ENCODE measurements at regions not wholly inside any gene's neighbourhood (a gene's known extent, or its start where the extent isn't known, plus 50 kb on each side); places are given as distances from the start of the nearest gene placed in this dataset.

- no peak overlapping the region for H3K4me3 ChIP-seq (ENCODE audit: low read depth, low read length)
- no peak for TF ChIP-seq POLR2A (IDR thresholded peaks at IDR 0.05; ENCODE audit: extremely low read depth, insufficient read length)
- TF ChIP-seq CTCF (IDR thresholded peaks at IDR 0.05; ENCODE audit: low read depth, low read length) = no peak
- no peak for TF ChIP-seq MAX (IDR thresholded peaks at IDR 0.05; ENCODE audit: low read depth, low read length)
- TF ChIP-seq MYC (IDR thresholded peaks at IDR 0.05; ENCODE audit: low read depth, low read length) = no peak
- DNase-seq (ENCODE audit: low read depth) = no peak
Measured at GRCh38 chr18:78892721-78893120, 86.9 kb upstream of the SALL3 start.

- H3K4me3 ChIP-seq (ENCODE audit: low read depth, low read length) = no peak overlapping the region
Measured at GRCh38 chr18:78893281-78894032, 86.2 kb upstream of the SALL3 start.

DNA sequence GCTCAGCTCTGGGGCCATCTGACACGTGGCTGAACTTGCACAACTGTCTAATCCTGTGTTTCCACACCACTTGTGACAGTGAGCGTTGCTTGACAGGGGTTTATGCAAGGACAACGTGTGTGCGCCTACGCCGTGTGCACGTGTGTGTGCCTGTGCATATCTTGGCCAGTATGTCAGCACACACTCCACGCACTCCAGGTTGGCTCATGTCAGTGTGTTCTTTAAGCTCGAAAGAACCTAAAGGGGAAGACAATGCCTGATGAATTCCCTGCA is 85.6 kb upstream of the SALL3 start:
- DNase-seq (ENCODE audit: low read depth) = no peak

More at GRCh38 chr18:78893281-78894032, 86.2 kb upstream of the SALL3 start:
- DNase-seq (ENCODE audit: low read depth) = no peak
- TF ChIP-seq MAX (IDR thresholded peaks at IDR 0.05; ENCODE audit: low read depth, low read length) = no peak
- TF ChIP-seq POLR2A (IDR thresholded peaks at IDR 0.05; ENCODE audit: extremely low read depth, insufficient read length) = no peak
- no peak for TF ChIP-seq CTCF (IDR thresholded peaks at IDR 0.05; ENCODE audit: low read depth, low read length)
- no peak for TF ChIP-seq MYC (IDR thresholded peaks at IDR 0.05; ENCODE audit: low read depth, low read length)

DNA sequence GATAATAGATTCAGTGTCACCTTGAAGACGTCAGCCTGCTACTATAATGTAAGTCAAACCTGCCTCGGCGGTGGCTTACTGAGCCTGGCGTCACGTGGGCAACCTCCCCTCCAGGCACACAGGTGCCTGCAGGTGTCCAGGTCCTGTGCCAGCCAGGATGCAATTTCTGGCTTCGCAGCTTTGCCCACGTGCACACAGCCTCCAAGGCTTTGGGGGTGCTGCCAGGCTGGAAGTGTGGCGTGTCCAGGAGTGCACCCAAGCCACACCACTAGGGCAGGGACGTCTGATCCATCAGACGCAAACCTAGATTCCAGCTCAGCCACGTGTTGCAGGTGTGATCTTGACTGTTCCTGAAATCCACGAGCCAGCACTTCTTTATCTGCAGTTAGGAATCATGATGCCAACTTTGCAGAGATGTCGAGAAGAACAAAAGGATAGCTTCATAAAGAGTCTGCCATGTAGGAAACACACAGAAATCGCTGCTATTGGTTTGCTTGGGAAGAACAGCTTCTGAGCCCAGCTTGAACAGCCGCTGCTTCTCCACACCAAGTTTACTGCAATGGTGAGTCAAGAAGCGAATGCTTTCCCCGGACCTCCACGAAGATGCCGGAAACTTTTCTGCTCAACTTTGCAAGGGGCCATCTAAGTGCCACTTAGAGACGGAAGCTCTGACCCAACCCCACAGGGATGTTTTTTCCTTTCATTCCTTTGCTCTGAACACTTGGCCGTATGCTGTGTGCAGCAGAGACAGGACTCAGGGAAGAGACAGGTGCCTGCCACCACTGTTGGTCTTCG is 84.2 kb upstream of the SALL3 start:
- DNase-seq (ENCODE audit: low read depth) = no peak
- H3K4me3 ChIP-seq (ENCODE audit: low read depth, low read length) = no peak overlapping the region
- TF ChIP-seq CTCF (IDR thresholded peaks at IDR 0.05; ENCODE audit: low read depth, low read length) (no peak), MAX (IDR thresholded peaks at IDR 0.05; ENCODE audit: low read depth, low read length) (no peak), MYC (IDR thresholded peaks at IDR 0.05; ENCODE audit: low read depth, low read length) (no peak), POLR2A (IDR thresholded peaks at IDR 0.05; ENCODE audit: extremely low read depth, insufficient read length) (no peak)

More for the DNA sequence above, 85.6 kb upstream of the SALL3 start:
- TF ChIP-seq MAX (IDR thresholded peaks at IDR 0.05; ENCODE audit: low read depth, low read length) (no peak), CTCF (IDR thresholded peaks at IDR 0.05; ENCODE audit: low read depth, low read length) (no peak), POLR2A (IDR thresholded peaks at IDR 0.05; ENCODE audit: extremely low read depth, insufficient read length) (no peak), MYC (IDR thresholded peaks at IDR 0.05; ENCODE audit: low read depth, low read length) (no peak)
- H3K4me3 ChIP-seq (ENCODE audit: low read depth, low read length) = no peak overlapping the region

DNA sequence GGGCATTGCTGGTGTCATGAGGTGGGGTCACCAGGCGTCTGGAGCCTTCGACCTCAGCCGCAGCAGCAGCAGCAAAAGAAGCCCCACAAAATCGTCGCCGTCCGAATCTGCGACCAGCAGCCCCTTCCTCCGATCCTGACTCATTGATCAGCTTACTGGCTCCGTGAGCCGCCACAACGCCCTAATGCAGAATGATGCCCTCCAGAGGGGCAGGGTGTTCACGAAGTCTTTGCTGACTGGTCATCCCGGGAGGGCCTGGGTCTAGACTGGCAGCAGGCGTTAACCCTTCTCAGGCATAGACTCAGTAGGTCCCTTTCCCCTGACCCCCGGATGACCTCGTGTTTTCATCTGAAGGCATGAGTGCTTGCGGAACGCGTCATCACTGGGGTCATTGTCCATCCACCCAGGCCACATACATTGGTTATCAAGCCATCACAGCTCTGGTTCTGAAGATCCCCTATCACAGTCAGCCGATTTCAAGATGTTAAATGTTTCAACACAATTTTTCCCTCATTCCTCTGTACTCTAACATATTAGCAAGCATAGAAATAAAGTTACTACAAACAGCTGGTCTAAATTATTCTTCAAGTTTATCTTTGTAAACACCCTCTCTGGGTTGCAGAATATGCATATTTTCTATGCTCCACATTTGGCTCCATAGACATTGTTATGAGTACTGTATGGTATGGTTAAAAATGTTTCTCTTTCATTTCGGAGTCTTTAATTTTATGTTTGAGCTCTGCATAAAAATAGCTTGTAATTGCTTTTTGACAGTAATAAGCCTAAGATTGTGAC is 83.3 kb upstream of the SALL3 start:
- no peak for DNase-seq (ENCODE audit: low read depth)
- H3K4me3 ChIP-seq (ENCODE audit: low read depth, low read length) = no peak overlapping the region
- TF ChIP-seq MAX (IDR thresholded peaks at IDR 0.05; ENCODE audit: low read depth, low read length) = no peak
